NCI-H1694 treated with DMSO at 0.1 percent for 48 hours (cell line): ENCODE measurements at regions not wholly inside any gene's neighbourhood (a gene's known extent, or its start where the extent isn't known, plus 50 kb on each side); places are given as distances from the start of the nearest gene placed in this dataset.

Experiments
- DNase-seq: peaks from one replicate; lab custom pipeline; 2025; lab: John Stamatoyannopoulos, UW

GRCh38 chr9:36728651-36729520 is 156.2 kb downstream of the MELK start:
- peak; percentile 66 for DNase-seq

- no peak for DNase-seq
Observed at GRCh38 chr9:36729906-36730305, 157.2 kb downstream of the MELK start.

GRCh38 chr9:36730414-36730813 is 157.7 kb downstream of the MELK start:
- DNase-seq: no peak

- DNase-seq: no peak
Observed at GRCh38 chr9:36731068-36731956, 158.6 kb downstream of the MELK start.

- no peak for DNase-seq
Observed at GRCh38 chr9:36734737-36735136, 162.0 kb downstream of the MELK start.

- no peak for DNase-seq
Observed at GRCh38 chr9:36736648-36737047, 164.0 kb downstream of the MELK start.

GRCh38 chr9:36738318-36738976 is 165.8 kb downstream of the MELK start:
- DNase-seq: no peak

GRCh38 chr9:36739373-36740116 is 166.8 kb downstream of the MELK start:
- no peak for DNase-seq

GRCh38 chr9:36742264-36742663 is 169.6 kb downstream of the MELK start:
- no peak for DNase-seq

- DNase-seq: no peak
Observed at GRCh38 chr9:36744678-36745077, 172.0 kb downstream of the MELK start.

GRCh38 chr9:36745977-36746376 is 173.3 kb downstream of the MELK start:
- DNase-seq: no peak

- no peak for DNase-seq
Observed at GRCh38 chr9:36746415-36746814, 173.7 kb downstream of the MELK start.

- no peak for DNase-seq
Observed at GRCh38 chr9:36748322-36748899, 175.7 kb downstream of the MELK start.

- no peak for DNase-seq
Observed at GRCh38 chr9:36749461-36749860, 176.8 kb downstream of the MELK start.

GRCh38 chr9:36750630-36751029 is 177.9 kb downstream of the MELK start:
- no peak for DNase-seq

GRCh38 chr9:36755019-36755418 is 182.3 kb downstream of the MELK start:
- DNase-seq: no peak

- no peak for DNase-seq
Observed at GRCh38 chr9:36759141-36759540, 186.4 kb downstream of the MELK start.

GRCh38 chr9:36759976-36760375 is 187.3 kb downstream of the MELK start:
- DNase-seq: no peak

GRCh38 chr9:36760667-36761420 is 188.1 kb downstream of the MELK start:
- no peak for DNase-seq

- no peak for DNase-seq
Observed at GRCh38 chr9:36762958-36763357, 190.3 kb downstream of the MELK start.

- no peak for DNase-seq
Observed at GRCh38 chr9:36763778-36764177, 191.1 kb downstream of the MELK start.
